Calu3 (cell line): ENCODE measurements at regions not wholly inside any gene's neighbourhood (a gene's known extent, or its start where the extent isn't known, plus 50 kb on each side); places are given as distances from the start of the nearest gene placed in this dataset.

Experiments used
- BruUV-seq: library from RNA; stranded (reverse); fragments of 400-500 nt; replicated peaks from 2 replicates; lab custom pipeline; 2021; lab: Mats Ljungman, UMichigan
- CTCF ChIA-PET: fragments of 300-600 bp; sonication (Branson Sonifier 250); formaldehyde crosslinking; loops from one replicate; lab custom pipeline; 2022; ENCODE audit warnings: antibody characterized with exemption; lab: Charles Lee
- DNase-seq: peaks from one replicate; pipeline ENCODE4 v3.0.0; 2022
- H3K27ac Mint-ChIP-seq: one replicate; pipeline ENCODE4 v1.8.0; 2022; ENCODE audit warnings: mixed read lengths; ENCODE audit not compliant: unreplicated experiment
- H3K27me3 Mint-ChIP-seq: one replicate; pipeline ENCODE4 v1.8.0; 2022; ENCODE audit warnings: mixed read lengths; ENCODE audit not compliant: unreplicated experiment
- H3K36me3 Mint-ChIP-seq: one replicate; pipeline ENCODE4 v1.8.0; 2022; ENCODE audit warnings: mild to moderate bottlenecking, moderate library complexity, mixed read lengths; ENCODE audit not compliant: insufficient read depth, unreplicated experiment
- H3K4me1 Mint-ChIP-seq: one replicate; pipeline ENCODE4 v1.8.0; 2022; ENCODE audit warnings: mild to moderate bottlenecking, low read depth, mixed read lengths; ENCODE audit not compliant: unreplicated experiment
- H3K4me3 Mint-ChIP-seq: one replicate; pipeline ENCODE4 v1.8.0; 2022; ENCODE audit warnings: mild to moderate bottlenecking, low read depth, moderate library complexity, mixed read lengths; ENCODE audit not compliant: unreplicated experiment
- H3K9me3 Mint-ChIP-seq: one replicate; pipeline ENCODE4 v1.8.0; 2022; ENCODE audit warnings: low read depth, mixed read lengths; ENCODE audit not compliant: unreplicated experiment
- CTCF ChIP-seq: fragments of 200-600 bp; IDR thresholded peaks from one replicate; pipeline ENCODE4 v1.8.0; 2022; ENCODE audit warnings: antibody characterized with exemption; ENCODE audit not compliant: unreplicated experiment
- intact Hi-C: fragments of 100-400 bp; cut with micrococcal nuclease; formaldehyde crosslinking; loops from one replicate; pipeline ENCODE4 v1.10.0; 2022; ENCODE audit not compliant: unreplicated experiment

DNA sequence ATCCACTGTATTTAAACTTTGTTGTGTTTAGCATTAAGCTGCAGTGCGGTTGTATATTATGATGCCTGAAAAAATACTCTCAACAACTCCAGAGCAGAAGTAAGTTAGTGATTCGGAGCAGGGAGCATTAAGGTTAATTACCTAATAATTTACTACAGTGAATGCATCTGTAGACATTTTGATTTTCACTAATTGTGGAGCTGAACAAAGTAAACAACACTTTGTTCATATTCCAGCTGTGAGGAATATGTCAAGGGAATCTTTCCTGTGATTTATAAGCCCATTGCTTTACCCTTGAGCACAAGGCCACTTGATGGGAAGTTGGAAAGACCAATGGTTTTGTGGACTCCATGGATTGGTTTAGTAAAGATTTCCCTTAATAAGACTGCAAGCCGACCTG is 77.1 kb downstream of the CBLN4 start:
- CTCF ChIA-PET: no interaction called here
- BruUV-seq: no TSS peak
- Mint-ChIP-seq H3K27me3 (no peaks in the 10 kb centered on the region), H3K27ac (no peak overlapping the region), H3K36me3 (no peaks in the 10 kb centered on the region), H3K4me1 (no peaks in the 10 kb centered on the region), H3K4me3 (no peak overlapping the region), H3K9me3 (peaks cover 8% of the 10 kb centered on the region)
- no peak for DNase-seq
- no peak for TF ChIP-seq CTCF
- intact Hi-C loops: no loop called here

GRCh38 chr20:55919956-55920355 is 85.4 kb downstream of the CBLN4 start:
- CTCF ChIA-PET: no interaction called here
- BruUV-seq: no TSS peak
- Mint-ChIP-seq H3K27me3 (no peaks in the 10 kb centered on the region), H3K36me3 (no peaks in the 10 kb centered on the region), H3K9me3 (peaks cover 18% of the 10 kb centered on the region), H3K4me3 (no peak overlapping the region), H3K4me1 (no peaks in the 10 kb centered on the region), H3K27ac (no peak overlapping the region)
- intact Hi-C loops: no loop called here
- no peak for DNase-seq
- TF ChIP-seq CTCF: no peak

GRCh38 chr20:55919319-55919718 is 86.0 kb downstream of the CBLN4 start:
- CTCF ChIA-PET: no interaction called here
- H3K27ac Mint-ChIP-seq: no peak overlapping the region
- no peak for DNase-seq

GRCh38 chr20:55918471-55918870 is 86.8 kb downstream of the CBLN4 start:
- Mint-ChIP-seq H3K27ac (no peak overlapping the region), H3K9me3 (peaks cover 15% of the 10 kb centered on the region), H3K36me3 (no peaks in the 10 kb centered on the region), H3K4me1 (no peaks in the 10 kb centered on the region), H3K27me3 (no peaks in the 10 kb centered on the region), H3K4me3 (no peak overlapping the region)
- BruUV-seq: no TSS peak
- CTCF ChIA-PET: no interaction called here
- intact Hi-C loops: no loop called here
- TF ChIP-seq CTCF: no peak
- DNase-seq: no peak

More at GRCh38 chr20:55919319-55919718, 86.0 kb downstream of the CBLN4 start:
- TF ChIP-seq CTCF: no peak
- Mint-ChIP-seq H3K9me3 (peaks cover 15% of the 10 kb centered on the region), H3K4me1 (no peaks in the 10 kb centered on the region), H3K36me3 (no peaks in the 10 kb centered on the region), H3K27me3 (no peaks in the 10 kb centered on the region), H3K4me3 (no peak overlapping the region)
- intact Hi-C loops: no loop called here
- BruUV-seq: no TSS peak
